ENCODE measurements at regions not wholly inside any gene's neighbourhood (a gene's known extent, or its start where the extent isn't known, plus 50 kb on each side); places are given as distances from the start of the nearest gene placed in this dataset.
A peak's percentile ranks its signal among the peaks of the same experiment; 100 is the strongest.

DNA sequence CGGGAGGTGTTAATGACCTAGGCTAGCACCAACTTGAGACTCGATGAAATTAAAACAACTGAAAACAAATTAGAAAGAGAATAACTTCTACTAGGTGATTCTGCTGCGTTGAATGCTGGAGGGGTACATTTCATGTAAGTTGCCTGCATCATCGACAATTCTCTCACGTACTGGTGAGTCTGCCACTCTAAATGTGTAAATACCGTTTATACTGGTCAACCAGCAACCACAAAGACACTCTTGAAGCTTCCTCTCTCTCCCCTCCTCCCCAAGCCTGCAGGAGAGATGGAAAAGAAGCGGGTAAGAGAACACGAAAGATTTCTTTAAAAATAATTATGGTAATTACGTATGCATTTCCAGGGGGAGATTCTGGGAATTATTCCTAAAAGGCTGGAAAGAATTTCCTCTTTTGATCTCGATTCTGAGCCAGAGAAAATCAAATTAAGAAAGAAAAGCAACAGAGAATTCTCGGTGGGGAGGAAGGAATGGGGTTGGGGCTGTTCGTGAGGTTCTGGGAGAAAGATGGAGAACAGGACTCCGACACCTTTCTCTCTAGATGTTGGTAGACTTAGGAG lies 68.6 kb upstream of the MRTFB start:
- CTCF ChIA-PET = no interaction called here
- no peak for DNase-seq
- Mint-ChIP-seq H3K9me3 (ENCODE audit: low read depth, unreplicated experiment) (no peaks in the 10 kb centered on the region), H3K4me3 (ENCODE audit: low read depth, unreplicated experiment) (peak overlapping the region; percentile 53), H3K27ac (ENCODE audit: unreplicated experiment) (no peak overlapping the region), H3K27me3 (ENCODE audit: unreplicated experiment) (no peaks in the 10 kb centered on the region), H3K36me3 (ENCODE audit: insufficient read depth, unreplicated experiment) (no peaks in the 10 kb centered on the region), H3K4me1 (ENCODE audit: low read depth, unreplicated experiment) (peaks cover 27% of the 10 kb centered on the region)
- no TSS peak for BruUV-seq (replicated peaks)
- intact Hi-C loops (cut with micrococcal nuclease; ENCODE audit: unreplicated experiment) = no loop called here
- TF ChIP-seq, protein P1, sequence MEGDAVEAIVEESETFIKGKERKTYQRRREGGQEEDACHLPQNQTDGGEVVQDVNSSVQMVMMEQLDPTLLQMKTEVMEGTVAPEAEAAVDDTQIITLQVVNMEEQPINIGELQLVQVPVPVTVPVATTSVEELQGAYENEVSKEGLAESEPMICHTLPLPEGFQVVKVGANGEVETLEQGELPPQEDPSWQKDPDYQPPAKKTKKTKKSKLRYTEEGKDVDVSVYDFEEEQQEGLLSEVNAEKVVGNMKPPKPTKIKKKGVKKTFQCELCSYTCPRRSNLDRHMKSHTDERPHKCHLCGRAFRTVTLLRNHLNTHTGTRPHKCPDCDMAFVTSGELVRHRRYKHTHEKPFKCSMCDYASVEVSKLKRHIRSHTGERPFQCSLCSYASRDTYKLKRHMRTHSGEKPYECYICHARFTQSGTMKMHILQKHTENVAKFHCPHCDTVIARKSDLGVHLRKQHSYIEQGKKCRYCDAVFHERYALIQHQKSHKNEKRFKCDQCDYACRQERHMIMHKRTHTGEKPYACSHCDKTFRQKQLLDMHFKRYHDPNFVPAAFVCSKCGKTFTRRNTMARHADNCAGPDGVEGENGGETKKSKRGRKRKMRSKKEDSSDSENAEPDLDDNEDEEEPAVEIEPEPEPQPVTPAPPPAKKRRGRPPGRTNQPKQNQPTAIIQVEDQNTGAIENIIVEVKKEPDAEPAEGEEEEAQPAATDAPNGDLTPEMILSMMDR (IDR thresholded peaks at IDR 0.05; ENCODE audit: unreplicated experiment) = no peak

DNA sequence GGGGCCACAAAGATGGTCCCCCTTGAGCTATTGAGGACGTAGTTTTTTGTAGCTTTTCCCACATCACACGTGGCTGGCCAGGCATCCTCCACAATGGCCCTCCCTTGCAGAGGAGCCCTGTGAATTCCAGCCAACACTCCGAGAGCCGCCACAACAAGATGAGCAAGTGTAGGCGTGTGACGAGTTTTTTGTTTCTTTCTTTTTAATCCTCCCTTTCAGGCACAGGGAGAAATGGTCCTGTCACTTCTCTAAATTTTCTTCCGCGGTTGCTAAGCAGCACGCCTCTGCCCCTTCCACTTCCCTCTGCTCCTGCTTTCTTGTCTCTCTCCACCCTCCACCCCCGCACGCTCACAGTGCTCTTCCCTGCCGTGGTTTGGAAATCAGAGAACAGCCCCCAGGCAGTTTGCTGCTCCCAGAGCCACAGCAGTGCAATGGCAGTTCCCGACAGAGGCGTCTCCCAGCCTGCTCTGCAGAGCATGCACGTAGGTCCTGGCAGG lies 68.0 kb upstream of the MRTFB start:
- DNase-seq = peak; percentile 54
- H3K4me1 Mint-ChIP-seq (ENCODE audit: low read depth, unreplicated experiment) = peaks cover 21% of the 10 kb centered on the region
- intact Hi-C loops (cut with micrococcal nuclease; ENCODE audit: unreplicated experiment) = no loop called here
- no peaks in the 10 kb centered on the region for H3K9me3 Mint-ChIP-seq (ENCODE audit: low read depth, unreplicated experiment)
- H3K27me3 Mint-ChIP-seq (ENCODE audit: unreplicated experiment) = no peaks in the 10 kb centered on the region
- TF ChIP-seq, protein P1 (IDR thresholded peaks at IDR 0.05; ENCODE audit: unreplicated experiment) = no peak
- H3K27ac Mint-ChIP-seq (ENCODE audit: unreplicated experiment) = no peak overlapping the region
- CTCF ChIA-PET = no interaction called here
- H3K36me3 Mint-ChIP-seq (ENCODE audit: insufficient read depth, unreplicated experiment) = no peaks in the 10 kb centered on the region
- peak overlapping the region; percentile 53 for H3K4me3 Mint-ChIP-seq (ENCODE audit: low read depth, unreplicated experiment)
- no TSS peak for BruUV-seq (replicated peaks)

DNA sequence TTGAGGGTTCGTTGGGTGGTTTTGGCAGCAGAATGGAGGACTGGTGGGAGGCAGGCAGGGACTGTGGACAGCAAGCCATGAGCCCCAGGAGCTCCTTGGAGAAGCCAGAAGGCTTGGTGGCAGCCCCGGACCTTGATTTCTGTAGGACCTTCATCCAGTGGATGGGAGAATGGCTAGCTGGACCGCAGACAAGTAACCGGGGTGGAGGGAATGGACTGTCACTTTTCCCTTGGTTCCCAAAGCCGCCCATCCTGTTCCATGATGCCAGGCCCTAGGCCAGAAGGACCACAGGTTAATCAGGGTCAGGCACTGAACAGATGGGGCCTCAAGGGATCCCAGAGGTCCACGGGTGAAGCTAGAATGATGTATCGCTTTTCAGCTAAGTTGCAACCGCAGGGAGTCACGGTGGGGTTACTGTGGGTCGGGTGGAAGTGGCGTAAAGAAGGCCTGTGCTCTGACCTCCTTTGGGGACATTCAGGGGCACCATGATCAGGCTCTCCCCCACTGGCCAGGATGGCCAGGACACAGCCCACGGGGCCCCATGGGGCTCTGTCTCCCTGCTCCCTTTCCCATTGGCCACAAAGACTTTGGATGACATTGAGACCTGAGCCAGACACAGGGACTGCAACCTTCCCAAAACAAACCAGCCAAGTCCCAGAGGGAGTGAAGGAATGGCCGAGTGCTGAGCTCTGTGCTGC lies 66.9 kb upstream of the MRTFB start:
- H3K36me3 Mint-ChIP-seq (ENCODE audit: insufficient read depth, unreplicated experiment) = no peaks in the 10 kb centered on the region
- H3K27ac Mint-ChIP-seq (ENCODE audit: unreplicated experiment) = no peak overlapping the region
- no peak overlapping the region for H3K4me3 Mint-ChIP-seq (ENCODE audit: low read depth, unreplicated experiment)
- no peaks in the 10 kb centered on the region for H3K9me3 Mint-ChIP-seq (ENCODE audit: low read depth, unreplicated experiment)
- intact Hi-C loops (cut with micrococcal nuclease; ENCODE audit: unreplicated experiment) = no loop called here
- CTCF ChIA-PET = no interaction called here
- no peak for DNase-seq
- no peaks in the 10 kb centered on the region for H3K27me3 Mint-ChIP-seq (ENCODE audit: unreplicated experiment)
- BruUV-seq (replicated peaks) = no TSS peak
- TF ChIP-seq, protein P1 (IDR thresholded peaks at IDR 0.05; ENCODE audit: unreplicated experiment) = no peak
- H3K4me1 Mint-ChIP-seq (ENCODE audit: low read depth, unreplicated experiment) = peaks cover 13% of the 10 kb centered on the region

DNA sequence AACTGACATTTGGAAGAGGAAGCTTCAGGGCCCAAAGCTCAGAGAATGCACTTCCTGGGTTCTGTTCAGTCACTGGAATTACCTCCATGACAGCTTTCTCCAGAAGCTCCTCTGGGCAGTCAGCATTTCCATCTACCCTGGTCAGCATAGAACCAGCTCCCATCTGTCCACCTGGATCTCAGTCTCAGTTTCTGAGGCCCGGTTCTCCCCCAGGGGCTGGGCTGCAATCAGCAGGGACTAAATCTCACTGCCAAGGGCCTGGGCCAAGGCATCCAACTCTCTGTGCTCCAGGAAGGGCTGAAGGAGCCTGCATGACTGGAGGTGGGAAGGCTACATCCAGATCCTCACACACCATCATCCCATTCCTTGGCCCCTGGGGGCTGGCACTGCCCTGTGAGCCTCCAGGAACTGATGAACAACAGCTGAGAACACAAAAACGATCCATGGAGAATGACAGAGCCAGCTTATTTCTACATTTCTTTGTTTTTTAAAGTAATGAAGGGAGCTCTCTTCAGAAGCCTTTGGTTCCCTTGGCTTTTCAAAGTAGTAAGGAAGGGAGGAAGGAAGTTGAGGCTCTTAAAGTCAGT lies 66.3 kb upstream of the MRTFB start:
- H3K27me3 Mint-ChIP-seq (ENCODE audit: unreplicated experiment) = no peaks in the 10 kb centered on the region
- H3K4me1 Mint-ChIP-seq (ENCODE audit: low read depth, unreplicated experiment) = peaks cover 13% of the 10 kb centered on the region
- H3K4me3 Mint-ChIP-seq (ENCODE audit: low read depth, unreplicated experiment) = no peak overlapping the region
- H3K9me3 Mint-ChIP-seq (ENCODE audit: low read depth, unreplicated experiment) = no peaks in the 10 kb centered on the region
- intact Hi-C loops (cut with micrococcal nuclease; ENCODE audit: unreplicated experiment) = no loop called here
- TF ChIP-seq, protein P1 (IDR thresholded peaks at IDR 0.05; ENCODE audit: unreplicated experiment) = no peak
- BruUV-seq (replicated peaks) = no TSS peak
- CTCF ChIA-PET = no interaction called here
- no peaks in the 10 kb centered on the region for H3K36me3 Mint-ChIP-seq (ENCODE audit: insufficient read depth, unreplicated experiment)
- DNase-seq = no peak
- no peak overlapping the region for H3K27ac Mint-ChIP-seq (ENCODE audit: unreplicated experiment)

Measured in Calu3 (cell line).